ENCODE measurements at regions not wholly inside any gene's neighbourhood (a gene's known extent, or its start where the extent isn't known, plus 50 kb on each side); places are given as distances from the start of the nearest gene placed in this dataset.
"Not testable (repeated sequence)": the region's sequence is repeated elsewhere in the genome, so short reads cannot be mapped to it uniquely, and the experiment has no call there.

GRCh38 chr4:77453911-77454310 lies 151.7 kb upstream of the CXCL13 start:
- TF ChIP-seq, protein P1, sequence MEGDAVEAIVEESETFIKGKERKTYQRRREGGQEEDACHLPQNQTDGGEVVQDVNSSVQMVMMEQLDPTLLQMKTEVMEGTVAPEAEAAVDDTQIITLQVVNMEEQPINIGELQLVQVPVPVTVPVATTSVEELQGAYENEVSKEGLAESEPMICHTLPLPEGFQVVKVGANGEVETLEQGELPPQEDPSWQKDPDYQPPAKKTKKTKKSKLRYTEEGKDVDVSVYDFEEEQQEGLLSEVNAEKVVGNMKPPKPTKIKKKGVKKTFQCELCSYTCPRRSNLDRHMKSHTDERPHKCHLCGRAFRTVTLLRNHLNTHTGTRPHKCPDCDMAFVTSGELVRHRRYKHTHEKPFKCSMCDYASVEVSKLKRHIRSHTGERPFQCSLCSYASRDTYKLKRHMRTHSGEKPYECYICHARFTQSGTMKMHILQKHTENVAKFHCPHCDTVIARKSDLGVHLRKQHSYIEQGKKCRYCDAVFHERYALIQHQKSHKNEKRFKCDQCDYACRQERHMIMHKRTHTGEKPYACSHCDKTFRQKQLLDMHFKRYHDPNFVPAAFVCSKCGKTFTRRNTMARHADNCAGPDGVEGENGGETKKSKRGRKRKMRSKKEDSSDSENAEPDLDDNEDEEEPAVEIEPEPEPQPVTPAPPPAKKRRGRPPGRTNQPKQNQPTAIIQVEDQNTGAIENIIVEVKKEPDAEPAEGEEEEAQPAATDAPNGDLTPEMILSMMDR (IDR thresholded peaks at IDR 0.05) = no peak
- no peaks in the 10 kb centered on the region for H3K9me3 ChIP-seq
- no peaks in the 10 kb centered on the region for H3K36me3 ChIP-seq (ENCODE audit: insufficient read depth in 1 of 2, low read depth in 1 of 2)
- ATAC-seq = no peak
- WGBS, 3 donors = 86 to 92% (median 91%) methylated on average over 1 of the region's 1 CpG
- no peaks in the 10 kb centered on the region for H3K27me3 ChIP-seq (ENCODE audit: insufficient read depth in 3 of 3, low read length in 2 of 3)
- no peaks in the 10 kb centered on the region for H3K4me1 ChIP-seq
- H3K27ac ChIP-seq = no peak overlapping the region
- H3K4me3 ChIP-seq = no peak overlapping the region
- intact Hi-C loops (cut with DNase I) = no loop called here
- no peak for DNase-seq

DNA sequence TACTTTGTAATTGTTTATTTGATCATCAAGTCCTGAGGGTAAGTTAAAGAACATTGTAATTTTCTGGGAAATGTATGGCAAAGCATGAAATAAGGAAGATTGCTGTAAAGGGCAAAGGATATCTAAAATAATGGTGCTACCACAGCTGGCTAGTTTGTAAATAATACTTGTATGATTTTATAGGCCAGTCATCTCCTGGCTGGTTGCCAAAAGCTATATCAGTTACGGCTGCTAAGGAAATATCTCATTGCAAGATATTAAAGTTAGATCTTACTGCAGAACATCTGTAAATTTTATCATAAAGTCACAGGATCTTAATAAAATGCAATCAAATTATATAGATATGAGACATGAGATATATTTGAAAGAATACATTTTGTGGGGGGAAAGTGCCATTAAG lies 150.8 kb upstream of the CXCL13 start:
- Histone ChIP-seq H3K27ac (no peak overlapping the region), H3K4me1 (no peaks in the 10 kb centered on the region), H3K9me3 (no peaks in the 10 kb centered on the region), H3K4me3 (no peak overlapping the region), H3K27me3 (ENCODE audit: insufficient read depth in 3 of 3, low read length in 2 of 3) (no peaks in the 10 kb centered on the region), H3K36me3 (ENCODE audit: insufficient read depth in 1 of 2, low read depth in 1 of 2) (no peaks in the 10 kb centered on the region)
- intact Hi-C loops (cut with DNase I) = no loop called here
- DNase-seq = no peak
- 0 to 6% (median 1%) methylated on average over 1 of the region's 1 CpG for WGBS, 3 donors
- TF ChIP-seq, protein P1 (IDR thresholded peaks at IDR 0.05) = no peak
- no peak for ATAC-seq

DNA sequence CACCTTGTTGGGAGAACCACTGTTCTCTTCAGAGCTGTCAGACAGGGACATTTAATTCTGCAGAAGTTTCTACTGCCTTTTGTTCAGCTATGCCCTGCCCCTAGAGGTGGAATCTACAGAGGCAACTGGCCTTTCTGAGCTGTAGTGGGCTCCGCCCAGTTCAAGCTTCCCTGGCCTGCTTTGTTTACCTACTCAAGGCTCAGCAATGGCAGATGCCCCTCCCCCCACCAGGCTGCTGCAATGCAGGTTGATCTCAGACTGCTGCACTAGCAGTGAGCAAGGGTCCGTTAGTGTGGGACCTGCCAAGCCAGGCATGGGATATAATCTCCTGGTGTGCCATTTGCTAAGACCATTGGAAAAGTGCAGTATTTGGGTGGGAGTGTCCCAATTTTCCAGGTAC lies 141.5 kb upstream of the CXCL13 start:
- intact Hi-C loops (cut with DNase I) = loop anchor here in 1 of 2 donors (10.0 kb wide), 1 partner anchor 131 kb away; no protein-coding TSS in a partner anchor
- 92 to 97% (median 95%) methylated on average over 2 of the region's 2 CpGs for WGBS, 3 donors

GRCh38 chr4:77465271-77465670 lies 140.3 kb upstream of the CXCL13 start:
- DNase-seq = no peak
- Histone ChIP-seq H3K36me3 (ENCODE audit: insufficient read depth in 1 of 2, low read depth in 1 of 2) (no peaks in the 10 kb centered on the region), H3K4me3 (no peak overlapping the region), H3K27me3 (ENCODE audit: insufficient read depth in 3 of 3, low read length in 2 of 3) (no peaks in the 10 kb centered on the region), H3K4me1 (no peaks in the 10 kb centered on the region), H3K9me3 (no peaks in the 10 kb centered on the region), H3K27ac (no peak overlapping the region)
- intact Hi-C loops (cut with DNase I) = loop anchor here in 1 of 2 donors (10.0 kb wide), 1 partner anchor 130 kb away; no protein-coding TSS in a partner anchor
- no peak for ATAC-seq
- WGBS, 3 donors = 82 to 86% (median 83%) methylated on average over 2 of the region's 2 CpGs
- TF ChIP-seq, protein P1 (IDR thresholded peaks at IDR 0.05) = peak; percentile 10

More for the DNA sequence above, 141.5 kb upstream of the CXCL13 start:
- H3K27ac ChIP-seq; H3K4me3 ChIP-seq; H3K27me3 ChIP-seq (ENCODE audit: insufficient read depth in 3 of 3, low read length in 2 of 3); H3K4me1 ChIP-seq; ATAC-seq; DNase-seq; H3K9me3 ChIP-seq; H3K36me3 ChIP-seq (ENCODE audit: insufficient read depth in 1 of 2, low read depth in 1 of 2): not testable (repeated sequence)

GRCh38 chr4:77466430-77466829 lies 139.2 kb upstream of the CXCL13 start:
- TF ChIP-seq, protein P1 (IDR thresholded peaks at IDR 0.05) = no peak
- Histone ChIP-seq H3K36me3 (ENCODE audit: insufficient read depth in 1 of 2, low read depth in 1 of 2) (no peaks in the 10 kb centered on the region), H3K4me1 (no peaks in the 10 kb centered on the region), H3K27me3 (ENCODE audit: insufficient read depth in 3 of 3, low read length in 2 of 3) (no peaks in the 10 kb centered on the region), H3K9me3 (no peaks in the 10 kb centered on the region), H3K27ac (no peak overlapping the region), H3K4me3 (no peak overlapping the region)
- ATAC-seq (no peak), DNase-seq (no peak)
- 87 to 96% (median 89%) methylated on average over 8 of the region's 8 CpGs for WGBS, 3 donors
- intact Hi-C loops (cut with DNase I) = loop anchor here in 1 of 2 donors (10.0 kb wide), 1 partner anchor 128 kb away; no protein-coding TSS in a partner anchor

All from psoas muscle (tissue), 7 donors.